Keratinocyte (primary cell): ENCODE measurements at regions not wholly inside any gene's neighbourhood (a gene's known extent, or its start where the extent isn't known, plus 50 kb on each side); places are given as distances from the start of the nearest gene placed in this dataset.

Source experiments
- DNase-seq: peaks from one replicate; pipeline ENCODE4 v3.0.0-alpha.2; 2011; ENCODE audit warnings: low read depth, missing footprints, low spot score
- FAIRE-seq: peaks from 2 replicates; lab custom pipeline; 2011; peaks lifted over from hg19 to GRCh38; lab: Jason Lieb, UNC
- H2AFZ ChIP-seq: 2 replicates; pipeline ENCODE4 v1.6.0; 2012; ENCODE audit warnings: low read length, control low read depth, inconsistent platforms; ENCODE audit not compliant: control insufficient read depth
- H3K27ac ChIP-seq: 2 replicates; pipeline ENCODE4 v1.5.1; 2011; ENCODE audit warnings: low read length; ENCODE audit not compliant: control insufficient read depth, insufficient read depth
- H3K27me3 ChIP-seq: 3 replicates; pipeline ENCODE4 v1.6.0; 2011; ENCODE audit warnings: low read length; ENCODE audit not compliant: control insufficient read depth, insufficient read depth; ENCODE audit errors: extremely low read depth
- H3K36me3 ChIP-seq, 2 experiments: 2 replicates in 1 of 2; 3 replicates in 1 of 2; pipeline ENCODE4 v1.5.1; 2011; ENCODE audit warnings: low read length in 2 of 2, mild to moderate bottlenecking in 1 of 2; ENCODE audit not compliant: control insufficient read depth in 2 of 2, insufficient read depth in 2 of 2; ENCODE audit errors: extremely low read depth in 1 of 2
- H3K4me1 ChIP-seq: 3 replicates; pipeline ENCODE4 v1.5.1; 2011; ENCODE audit warnings: low read length; ENCODE audit not compliant: control insufficient read depth, insufficient read depth; ENCODE audit errors: extremely low read depth
- H3K4me2 ChIP-seq: 3 replicates; pipeline ENCODE4 v1.6.0; 2011; ENCODE audit warnings: low read depth, low read length; ENCODE audit not compliant: control insufficient read depth, insufficient read depth; ENCODE audit errors: extremely low read depth
- H3K4me3 ChIP-seq, 3 experiments: fragments of 200-600 bp in 1 of 3; sonication (generic) in 1 of 3; 2 replicates in 2 of 3; 3 replicates in 1 of 3; pipeline ENCODE4 v1.5.1; 2011 to 2016; ENCODE audit warnings: low read length in 3 of 3, mild to moderate bottlenecking in 3 of 3, control low read depth in 2 of 3, inconsistent platforms in 1 of 3, low read depth in 1 of 3, mixed read lengths in 1 of 3, mixed run types in 1 of 3, moderate library complexity in 1 of 3; ENCODE audit not compliant: control insufficient read depth in 2 of 3, insufficient read depth in 2 of 3; ENCODE audit errors: extremely low read depth in 1 of 3
- H3K79me2 ChIP-seq: 2 replicates; pipeline ENCODE4 v1.6.0; 2012; ENCODE audit warnings: low read length; ENCODE audit not compliant: control insufficient read depth, insufficient read depth
- H3K9ac ChIP-seq: 3 replicates; pipeline ENCODE4 v1.6.0; 2011; ENCODE audit warnings: low read length; ENCODE audit not compliant: control insufficient read depth, insufficient read depth; ENCODE audit errors: extremely low read depth
- H3K9me1 ChIP-seq: 3 replicates; pipeline ENCODE4 v1.6.0; 2011; ENCODE audit warnings: low read length; ENCODE audit not compliant: control insufficient read depth, insufficient read depth; ENCODE audit errors: extremely low read depth
- H3K9me3 ChIP-seq: 2 replicates; pipeline ENCODE4 v1.5.1; 2012; ENCODE audit warnings: low read depth, low read length; ENCODE audit not compliant: control insufficient read depth
- H4K20me1 ChIP-seq: 3 replicates; pipeline ENCODE4 v1.6.0; 2011; ENCODE audit warnings: low read length; ENCODE audit not compliant: control insufficient read depth, insufficient read depth; ENCODE audit errors: extremely low read depth
- CTCF ChIP-seq, 3 experiments: IDR thresholded peaks in 1 of 3; conservative IDR thresholded peaks in 1 of 3; optimal IDR thresholded peaks in 1 of 3; 2 replicates in 2 of 3; 3 replicates in 1 of 3; pipeline versions ENCODE3 to v1.5.1; 2011; ENCODE audit warnings: low read length in 3 of 3, mild to moderate bottlenecking in 3 of 3, moderate library complexity in 2 of 3, control low read depth in 1 of 3, inconsistent platforms in 1 of 3; ENCODE audit not compliant: insufficient read depth in 2 of 3; ENCODE audit errors: extremely low read depth in 1 of 3
- EZH2 ChIP-seq: IDR thresholded peaks from one replicate; pipeline ENCODE4 v1.6.1; 2012; ENCODE audit warnings: inconsistent platforms, mild to moderate bottlenecking, low read length, moderate library complexity
- dilution Hi-C: fragments of 300-500 bp; cut with MboI; formaldehyde crosslinking; loops from one replicate; pipeline ENCODE4 v1.7.0; 2020; ENCODE audit warnings: low sequenced_read_pairs; ENCODE audit not compliant: extremely low pct_ligation_motif_present

GRCh38 chr13:37947419-37948140, 78.0 kb upstream of the TRPC4 start:
- Histone ChIP-seq H3K4me3 (no peak overlapping the region), H3K9me1 (no peaks in the 10 kb centered on the region), H3K36me3 (no peaks in the 10 kb centered on the region), H3K9me3 (no peaks in the 10 kb centered on the region), H3K9ac (no peak overlapping the region), H4K20me1 (no peaks in the 10 kb centered on the region), H3K79me2 (no peaks in the 10 kb centered on the region), H2AFZ (no peak overlapping the region), H3K27ac (no peak overlapping the region), H3K4me2 (no peak overlapping the region), H3K4me1 (no peaks in the 10 kb centered on the region), H3K27me3 (no peaks in the 10 kb centered on the region)
- TF ChIP-seq EZH2 (no peak), CTCF (optimal IDR thresholded peaks at IDR 0.05 in 1 of 3, IDR thresholded peaks at IDR 0.05 in 1 of 3, conservative IDR thresholded peaks at IDR 0.05 in 1 of 3; ENCODE audit: extremely low read depth in 1 of 3, insufficient read depth in 2 of 3, low read length in 3 of 3) (no peak)
- dilution Hi-C loops = no loop called here
- DNase-seq (no peak), FAIRE-seq (no peak)

- DNase-seq = no peak
- H3K36me3 ChIP-seq = no peaks in the 10 kb centered on the region
- no peaks in the 10 kb centered on the region for H3K79me2 ChIP-seq
- H4K20me1 ChIP-seq = no peaks in the 10 kb centered on the region
- H3K27ac ChIP-seq = no peak overlapping the region
- dilution Hi-C loops = no loop called here
- TF ChIP-seq CTCF (optimal IDR thresholded peaks at IDR 0.05 in 1 of 3, IDR thresholded peaks at IDR 0.05 in 1 of 3, conservative IDR thresholded peaks at IDR 0.05 in 1 of 3; ENCODE audit: extremely low read depth in 1 of 3, insufficient read depth in 2 of 3, low read length in 3 of 3) = no peak
- TF ChIP-seq EZH2 = no peak
- FAIRE-seq = no peak
- no peak overlapping the region for H3K4me3 ChIP-seq
- no peaks in the 10 kb centered on the region for H3K9me3 ChIP-seq
- no peak overlapping the region for H3K9ac ChIP-seq
- no peaks in the 10 kb centered on the region for H3K4me1 ChIP-seq
- H3K4me2 ChIP-seq = no peak overlapping the region
- H3K9me1 ChIP-seq = no peaks in the 10 kb centered on the region
- no peaks in the 10 kb centered on the region for H3K27me3 ChIP-seq
- H2AFZ ChIP-seq = peak overlapping the region; percentile 43
Observed at GRCh38 chr13:37945651-37946575, 76.3 kb upstream of the TRPC4 start.
